ENCODE measurements at regions not wholly inside any gene's neighbourhood (a gene's known extent, or its start where the extent isn't known, plus 50 kb on each side); places are given as distances from the start of the nearest gene placed in this dataset.

DNA sequence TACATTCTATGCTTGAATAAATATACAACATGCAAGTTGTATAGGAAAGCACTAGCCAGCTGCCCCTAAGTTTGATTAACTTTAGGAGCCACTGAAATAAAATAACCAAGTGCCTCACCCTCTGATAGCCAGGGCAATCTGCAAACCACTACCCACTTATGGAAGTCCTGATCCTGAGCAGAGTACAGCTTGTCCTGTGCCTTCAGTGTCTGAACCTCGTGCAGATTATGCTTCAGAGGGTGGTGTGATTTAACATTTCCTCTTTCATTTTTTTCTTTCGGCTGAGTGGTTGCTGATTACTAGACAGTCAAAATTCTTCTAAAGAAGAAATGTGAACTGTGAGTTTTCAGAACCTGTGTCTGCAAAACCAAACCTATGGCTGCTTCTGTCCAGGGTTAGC, 327.7 kb downstream of the PIK3R1 start:
- no peak for DNase-seq

DNA sequence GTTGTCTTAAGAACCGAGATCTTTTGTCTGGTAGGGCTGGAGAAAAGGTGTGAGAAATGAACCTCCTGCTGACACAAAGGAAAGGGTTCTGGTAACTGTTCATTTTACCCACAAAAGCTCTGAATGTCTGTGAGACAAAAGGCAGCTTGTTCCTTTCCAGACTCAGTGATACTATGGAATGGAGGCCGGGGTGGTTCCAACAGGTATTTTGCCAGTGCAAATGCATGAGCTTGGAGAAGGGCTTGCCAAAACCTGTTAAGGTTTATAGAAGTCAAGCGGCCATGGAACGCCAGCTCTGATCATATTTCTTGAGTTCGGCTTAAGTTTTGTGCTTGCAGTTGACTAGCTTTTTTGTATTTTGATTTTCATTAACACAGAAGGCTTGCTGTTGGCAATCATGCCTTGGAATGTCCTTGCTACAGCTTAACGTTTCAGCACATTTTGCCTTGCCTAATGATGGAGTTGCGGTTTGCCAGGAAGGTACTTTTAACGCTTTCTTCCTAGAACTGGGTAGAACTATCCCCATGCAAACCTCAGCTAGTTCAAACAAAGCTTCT, 328.6 kb downstream of the PIK3R1 start:
- no peak for DNase-seq

DNA sequence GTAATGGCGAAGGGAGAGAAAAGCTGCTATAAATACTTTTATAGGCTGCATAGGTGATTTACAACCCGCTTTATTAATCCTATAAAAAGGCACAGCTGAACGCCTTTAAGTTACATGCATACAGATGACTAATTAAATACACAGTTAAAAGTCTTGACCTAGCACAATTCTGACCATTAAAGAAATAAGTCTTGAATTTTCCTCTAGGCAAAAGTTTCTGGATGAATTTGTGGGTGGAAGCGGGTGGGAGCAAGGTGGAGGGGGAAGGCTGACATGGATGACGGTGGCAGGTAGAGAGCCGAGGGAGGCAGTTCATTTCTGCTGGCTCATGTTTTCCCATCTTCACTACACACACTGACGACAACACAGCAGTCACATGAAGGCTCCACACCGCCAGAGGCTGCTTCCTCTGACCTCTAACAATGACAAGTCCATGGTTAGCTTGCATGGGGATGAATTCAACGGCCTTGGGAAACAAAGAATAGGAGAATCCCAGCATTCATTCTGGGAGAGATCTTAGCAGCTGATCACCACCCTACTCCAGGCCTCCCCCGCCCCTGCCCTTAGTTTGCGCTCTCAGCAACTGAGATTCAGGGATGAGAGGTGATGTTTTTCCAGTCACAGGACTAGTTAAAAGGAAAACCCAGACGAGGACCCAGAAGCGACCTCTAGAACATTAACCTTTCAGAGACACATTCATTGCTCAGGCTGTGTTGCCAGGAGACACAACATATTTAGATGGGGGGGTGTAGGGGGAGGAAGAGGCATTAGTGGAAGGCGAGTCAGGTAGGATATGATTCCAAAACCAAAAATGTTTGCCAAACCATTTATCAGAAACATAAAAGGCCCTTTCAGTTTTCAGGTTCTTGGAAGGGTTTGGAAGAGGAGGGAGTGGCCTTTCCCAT, 329.3 kb downstream of the PIK3R1 start:
- peak; percentile 57 for DNase-seq

GRCh38 chr5:68545636-68546295, 330.2 kb downstream of the PIK3R1 start:
- DNase-seq = no peak

DNA sequence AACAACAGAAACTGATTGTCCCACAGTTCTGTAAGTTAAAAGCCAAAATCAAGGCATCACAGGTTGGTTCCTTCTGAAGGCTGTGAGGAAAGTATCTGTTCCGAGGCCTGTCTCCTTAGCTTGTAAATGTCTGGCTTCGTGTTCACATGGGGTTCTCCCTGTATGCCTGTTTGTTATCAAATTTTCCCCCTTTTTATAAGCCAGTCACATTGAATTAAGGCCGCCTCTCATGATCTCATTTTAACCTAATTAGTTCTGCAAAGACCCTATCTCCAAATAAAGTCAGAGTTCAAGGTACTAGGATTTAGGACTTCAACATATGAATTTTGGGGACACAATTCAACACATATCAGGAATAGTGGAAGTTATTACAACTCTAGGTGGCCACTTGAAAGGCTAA, 331.5 kb downstream of the PIK3R1 start:
- no peak for DNase-seq

DNA sequence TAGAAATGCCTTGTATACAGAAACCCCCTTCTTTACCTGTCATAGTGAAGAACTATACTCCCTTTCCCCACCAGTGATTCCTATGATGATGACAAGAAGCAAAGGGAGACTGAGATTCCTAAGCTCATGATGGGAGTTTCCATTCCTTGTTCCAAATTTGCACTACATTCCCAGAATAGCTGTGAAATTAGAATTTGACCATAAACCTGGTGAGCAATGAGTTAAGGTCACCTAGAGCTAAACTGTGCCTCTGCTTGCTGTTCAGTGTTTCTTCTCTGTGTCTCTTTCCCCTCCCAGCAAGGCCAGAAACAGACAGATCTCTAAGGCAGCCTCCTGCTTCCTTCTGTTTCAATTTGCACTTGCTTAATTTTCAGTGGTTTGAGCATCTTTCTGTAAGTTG, 332.1 kb downstream of the PIK3R1 start:
- peak; percentile 59 for DNase-seq

DNA sequence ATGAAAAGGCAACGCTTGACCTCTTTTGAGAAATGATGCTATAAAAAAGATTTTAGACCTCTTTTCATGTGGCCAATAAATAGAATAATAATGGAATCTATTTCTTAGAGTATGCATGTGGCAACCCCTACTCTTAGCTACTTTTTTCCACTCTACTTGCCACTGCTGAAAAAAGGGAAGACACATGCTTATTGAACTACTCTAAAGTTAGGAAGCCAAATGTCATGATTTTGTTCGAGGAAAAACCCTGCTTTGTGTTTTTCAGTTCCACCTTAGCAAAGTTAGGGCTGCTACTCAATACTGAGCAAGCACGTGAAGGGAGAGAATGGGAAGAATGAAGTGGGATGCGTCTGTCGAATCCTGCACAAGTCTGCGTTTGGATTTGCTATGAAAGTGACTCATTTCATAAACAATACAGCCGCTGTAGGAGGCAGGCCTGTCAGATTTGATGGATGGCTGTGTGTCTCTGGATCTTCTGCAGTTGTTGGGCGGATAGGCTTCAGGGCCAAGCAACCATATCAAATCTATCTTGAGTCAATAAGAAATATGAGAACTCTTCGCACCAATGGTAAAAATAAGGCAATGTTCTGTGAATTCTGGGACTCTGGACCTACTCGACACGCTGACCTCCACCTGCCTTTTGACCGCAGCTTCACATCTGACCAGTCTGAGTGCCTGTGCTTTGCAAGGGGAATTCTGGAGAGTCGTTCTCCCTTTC, 333.6 kb downstream of the PIK3R1 start:
- peak; percentile 88 for DNase-seq

DNA sequence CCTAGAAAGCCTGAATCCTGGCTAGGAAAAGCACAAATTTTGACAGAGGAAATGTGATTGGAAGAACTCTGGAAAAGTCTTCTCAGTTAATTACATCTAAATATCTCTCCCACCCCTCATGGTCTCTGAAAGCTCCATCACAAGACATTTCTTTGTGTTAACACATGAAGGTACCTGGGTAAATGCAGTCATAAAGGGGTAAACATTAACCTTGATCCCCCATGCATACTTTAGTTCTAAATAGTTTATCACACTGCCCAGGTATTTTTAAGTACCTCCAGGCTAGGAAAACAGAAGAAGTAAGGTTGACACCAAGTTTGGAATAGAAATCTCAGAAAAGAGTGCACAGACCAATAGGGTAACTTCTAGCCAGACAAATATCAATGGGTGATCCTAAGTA, 334.5 kb downstream of the PIK3R1 start:
- no peak for DNase-seq

GRCh38 chr5:68551436-68551835, 335.9 kb downstream of the PIK3R1 start:
- DNase-seq = no peak

GRCh38 chr5:68554571-68555279, 339.2 kb downstream of the PIK3R1 start:
- DNase-seq = peak; percentile 92

GRCh38 chr5:68555907-68556681, 340.5 kb downstream of the PIK3R1 start:
- DNase-seq = peak; percentile 42

- DNase-seq = peak; percentile 58
Observed at GRCh38 chr5:68557162-68557936, 341.8 kb downstream of the PIK3R1 start.

- peak; percentile 58 for DNase-seq
Observed at GRCh38 chr5:68562308-68562707, 346.8 kb downstream of the PIK3R1 start.

GRCh38 chr5:68565427-68565826, 349.9 kb downstream of the PIK3R1 start:
- DNase-seq = no peak

GRCh38 chr5:68576805-68577204, 361.2 kb downstream of the PIK3R1 start:
- no peak for DNase-seq

DNA sequence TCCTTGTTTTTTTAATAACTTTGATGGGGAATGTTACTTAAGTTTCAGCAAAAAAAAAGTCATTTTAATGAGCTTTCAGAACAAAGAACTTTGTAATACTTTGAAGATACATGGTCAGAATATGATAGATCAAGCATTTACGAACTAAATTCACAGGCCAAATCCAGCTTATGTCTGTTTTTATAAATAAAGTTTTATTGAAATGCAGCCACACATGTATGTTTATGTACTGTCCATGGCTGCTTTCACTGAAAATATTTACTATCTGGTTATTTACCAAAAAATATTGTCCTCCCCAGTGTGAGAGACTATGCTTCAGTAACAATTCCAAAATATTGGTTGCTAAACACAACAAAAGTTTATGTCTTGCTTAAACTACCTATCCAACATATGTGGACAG, 366.7 kb downstream of the PIK3R1 start:
- no peak for DNase-seq

DNA sequence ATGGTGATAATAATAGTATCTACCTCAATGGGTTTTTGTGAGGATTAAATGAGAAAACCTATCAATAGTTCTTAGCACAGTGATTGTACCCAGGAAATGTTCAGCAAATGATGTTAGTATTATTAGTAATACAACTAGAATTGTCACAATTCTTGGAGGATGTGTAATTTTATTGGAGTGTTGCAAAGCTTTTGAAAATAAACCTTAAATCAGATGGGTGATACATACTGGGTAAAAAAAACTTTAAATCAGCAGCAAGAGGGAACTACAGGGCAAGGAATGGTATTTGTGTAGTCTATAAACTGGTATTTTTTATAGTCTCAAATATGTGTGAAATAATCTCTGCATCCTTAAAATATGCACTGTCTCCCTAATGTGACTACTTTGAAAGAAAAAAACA, 371.6 kb downstream of the PIK3R1 start:
- peak; percentile 58 for DNase-seq

GRCh38 chr5:68591850-68592249, 376.3 kb downstream of the PIK3R1 start:
- DNase-seq = no peak

GRCh38 chr5:68592351-68592750, 376.8 kb downstream of the PIK3R1 start:
- DNase-seq = no peak

DNA sequence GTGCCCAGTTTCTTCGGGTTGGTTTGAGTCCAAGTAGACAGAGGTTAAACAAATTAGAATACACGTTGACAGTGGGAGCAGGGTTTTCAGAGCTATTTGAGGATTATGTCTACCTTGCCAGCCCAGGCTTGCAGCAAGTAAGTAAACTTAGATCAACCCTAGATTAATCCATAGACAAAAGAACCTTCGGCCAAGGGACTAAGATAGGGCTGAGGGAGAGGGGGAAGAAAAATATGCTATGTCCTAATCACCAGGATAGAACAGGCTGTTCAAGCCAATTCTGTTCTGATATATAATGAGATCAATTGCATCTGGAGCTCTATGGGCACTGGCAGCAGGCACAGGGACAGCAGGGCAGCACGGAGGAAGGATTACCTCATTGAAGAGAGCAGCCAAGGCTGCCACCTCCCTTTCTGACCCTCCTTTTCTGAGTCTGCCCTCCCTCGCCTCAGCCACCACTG, 377.7 kb downstream of the PIK3R1 start:
- DNase-seq = no peak

DNA sequence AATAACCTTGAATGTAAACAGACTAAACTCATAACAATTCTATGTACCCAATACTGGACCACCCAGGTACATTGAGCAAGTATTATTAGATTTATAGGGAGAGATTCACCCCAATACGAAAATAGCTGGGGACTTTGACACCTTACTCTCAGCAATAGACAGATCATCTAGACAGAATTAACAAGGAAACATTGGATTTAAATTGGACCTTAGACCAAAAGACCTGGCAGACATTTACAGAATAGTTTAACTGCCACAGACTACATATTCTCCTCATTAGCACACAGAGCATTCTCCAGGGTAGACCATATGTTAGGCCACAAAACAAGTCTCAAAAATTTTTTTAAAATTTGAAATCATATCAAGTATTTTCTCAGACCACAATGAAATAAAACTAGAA, 397.4 kb downstream of the PIK3R1 start:
- no peak for DNase-seq

Measured in EL (cell line).